Thoracic aorta (tissue), 2 donors: ENCODE measurements at regions not wholly inside any gene's neighbourhood (a gene's known extent, or its start where the extent isn't known, plus 50 kb on each side); places are given as distances from the start of the nearest gene placed in this dataset.
"Not testable (repeated sequence)": the region's sequence is repeated elsewhere in the genome, so short reads cannot be mapped to it uniquely, and the experiment has no call there.

ENCODE experiments used
- ATAC-seq: fragments of 150-250 bp; one replicate; pipeline ENCODE4 v1.8.0; 2017; ENCODE audit warnings: low read depth; ENCODE audit not compliant: insufficient number of reproducible peaks, low FRiP score
- DNase-seq: peaks from one replicate; pipeline ENCODE4 v3.0.0-alpha.2; 2020; ENCODE audit warnings: low spot score
- H3K27ac ChIP-seq, 2 donors: fragments of 200-600 bp; sonication (generic); 1 replicate in 1 of 2; 2 replicates in 1 of 2; pipeline ENCODE4 v1.5.1; 2016; ENCODE audit warnings: mild to moderate bottlenecking in 2 of 2, moderate library complexity in 2 of 2
- H3K27me3 ChIP-seq: fragments of 200-600 bp; sonication (generic); replicated peaks from 2 replicates; pipeline ENCODE4 v1.6.0; 2016; ENCODE audit warnings: mild to moderate bottlenecking; ENCODE audit not compliant: insufficient read depth
- H3K36me3 ChIP-seq: fragments of 200-600 bp; sonication (generic); one replicate; pipeline ENCODE4 v1.5.1; 2016
- H3K4me1 ChIP-seq, 2 donors: fragments of 200-600 bp; sonication (generic); 1 replicate in 1 of 2; 2 replicates in 1 of 2; pipeline versions ENCODE4 v1.5.1 to v1.6.0; 2016; ENCODE audit warnings: low read depth in 2 of 2, mild to moderate bottlenecking in 1 of 2; ENCODE audit not compliant: control insufficient read depth in 1 of 2
- H3K4me3 ChIP-seq: fragments of 200-600 bp; sonication (generic); 2 replicates; pipeline ENCODE4 v1.5.1; 2016; ENCODE audit warnings: mild to moderate bottlenecking
- H3K9me3 ChIP-seq: fragments of 200-600 bp; sonication (generic); 2 replicates; pipeline ENCODE4 v1.5.1; 2016
- TF ChIP-seq, protein P1 (sequence below): fragments of 200-600 bp; sonication (generic); IDR thresholded peaks from one replicate; pipeline ENCODE4 v1.5.1; 2019; ENCODE audit warnings: antibody characterized with exemption

- ATAC-seq (no peak), DNase-seq (no peak)
- Histone ChIP-seq H3K27me3 (no peaks in the 10 kb centered on the region), H3K4me3 (no peak overlapping the region), H3K27ac (no peak overlapping the region), H3K36me3 (no peaks in the 10 kb centered on the region), H3K4me1 (no peaks in the 10 kb centered on the region), H3K9me3 (no peaks in the 10 kb centered on the region)
- TF ChIP-seq, protein P1, sequence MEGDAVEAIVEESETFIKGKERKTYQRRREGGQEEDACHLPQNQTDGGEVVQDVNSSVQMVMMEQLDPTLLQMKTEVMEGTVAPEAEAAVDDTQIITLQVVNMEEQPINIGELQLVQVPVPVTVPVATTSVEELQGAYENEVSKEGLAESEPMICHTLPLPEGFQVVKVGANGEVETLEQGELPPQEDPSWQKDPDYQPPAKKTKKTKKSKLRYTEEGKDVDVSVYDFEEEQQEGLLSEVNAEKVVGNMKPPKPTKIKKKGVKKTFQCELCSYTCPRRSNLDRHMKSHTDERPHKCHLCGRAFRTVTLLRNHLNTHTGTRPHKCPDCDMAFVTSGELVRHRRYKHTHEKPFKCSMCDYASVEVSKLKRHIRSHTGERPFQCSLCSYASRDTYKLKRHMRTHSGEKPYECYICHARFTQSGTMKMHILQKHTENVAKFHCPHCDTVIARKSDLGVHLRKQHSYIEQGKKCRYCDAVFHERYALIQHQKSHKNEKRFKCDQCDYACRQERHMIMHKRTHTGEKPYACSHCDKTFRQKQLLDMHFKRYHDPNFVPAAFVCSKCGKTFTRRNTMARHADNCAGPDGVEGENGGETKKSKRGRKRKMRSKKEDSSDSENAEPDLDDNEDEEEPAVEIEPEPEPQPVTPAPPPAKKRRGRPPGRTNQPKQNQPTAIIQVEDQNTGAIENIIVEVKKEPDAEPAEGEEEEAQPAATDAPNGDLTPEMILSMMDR, result no peak
These were observed 103.0 kb downstream of the ANXA5 start for GRCh38 chr4:121593760-121594159.

DNA sequence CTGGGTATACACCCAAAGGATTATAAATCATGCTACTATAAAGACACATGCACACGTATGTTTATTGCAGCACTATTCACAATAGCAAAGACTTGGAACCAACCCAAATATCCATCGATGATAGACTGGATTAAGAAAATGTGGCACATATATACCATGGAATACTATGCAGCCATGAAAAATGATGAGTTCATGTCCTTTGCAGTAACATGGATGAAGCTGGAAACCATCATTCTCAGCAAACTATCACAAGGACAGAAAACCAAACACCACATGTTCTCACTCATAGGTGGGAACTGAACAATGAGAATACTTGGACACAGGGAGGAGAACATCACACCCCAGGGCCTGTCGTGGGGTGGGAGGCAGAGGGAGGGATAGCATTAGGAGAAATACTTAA is 104.5 kb downstream of the ANXA5 start:
- H3K4me3 ChIP-seq, DNase-seq, H3K27ac ChIP-seq, ATAC-seq, H3K9me3 ChIP-seq, H3K36me3 ChIP-seq, H3K4me1 ChIP-seq, H3K27me3 ChIP-seq: not testable (repeated sequence)

DNA sequence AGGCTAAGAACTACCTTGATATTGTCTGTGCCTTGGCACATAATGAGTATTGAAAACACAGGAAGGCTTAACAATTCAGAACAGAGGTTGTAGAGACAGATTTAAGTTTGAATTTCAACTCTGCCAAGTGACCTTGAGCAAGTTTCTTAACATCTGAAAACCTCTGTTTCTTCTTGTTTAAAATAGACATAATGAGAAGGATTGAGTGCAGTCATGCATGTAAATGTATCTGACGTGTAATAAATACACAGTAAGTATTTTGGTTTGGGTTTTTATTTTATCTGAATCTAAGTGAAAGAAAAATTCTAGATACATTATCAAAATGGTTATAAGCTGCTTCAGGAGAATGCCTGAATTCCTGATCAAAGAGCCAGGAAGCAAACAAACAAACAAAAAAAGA is 111.9 kb downstream of the ANXA5 start:
- ATAC-seq (no peak), DNase-seq (no peak)
- Histone ChIP-seq H3K27ac (no peak overlapping the region), H3K36me3 (no peaks in the 10 kb centered on the region), H3K4me3 (no peak overlapping the region), H3K9me3 (no peaks in the 10 kb centered on the region), H3K4me1 (no peaks in the 10 kb centered on the region), H3K27me3 (no peaks in the 10 kb centered on the region)
- TF ChIP-seq, protein P1, result no peak

DNA sequence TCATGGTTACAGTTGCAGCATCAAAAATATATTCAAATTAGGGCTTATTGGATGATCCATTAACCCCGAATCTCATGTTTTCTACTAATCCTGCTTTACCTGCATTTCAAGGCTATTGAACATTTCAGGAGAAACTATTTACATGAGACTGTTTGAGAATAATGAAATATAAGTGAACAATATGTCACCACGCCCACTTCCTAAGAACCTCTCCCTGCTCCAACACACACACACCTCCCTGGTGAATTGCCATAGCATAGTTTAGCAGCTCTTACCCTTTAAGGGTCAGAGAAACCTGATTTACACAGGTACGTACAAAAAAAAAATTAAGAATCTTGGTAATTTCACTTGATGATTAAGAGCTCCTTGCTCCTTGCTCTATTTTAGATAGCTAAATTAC is 113.4 kb downstream of the ANXA5 start:
- Histone ChIP-seq H3K4me1 (no peaks in the 10 kb centered on the region), H3K27ac (no peak overlapping the region), H3K4me3 (no peak overlapping the region), H3K27me3 (no peaks in the 10 kb centered on the region), H3K36me3 (no peaks in the 10 kb centered on the region), H3K9me3 (no peaks in the 10 kb centered on the region)
- DNase-seq (no peak), ATAC-seq (no peak)
- TF ChIP-seq, protein P1, result no peak

DNA sequence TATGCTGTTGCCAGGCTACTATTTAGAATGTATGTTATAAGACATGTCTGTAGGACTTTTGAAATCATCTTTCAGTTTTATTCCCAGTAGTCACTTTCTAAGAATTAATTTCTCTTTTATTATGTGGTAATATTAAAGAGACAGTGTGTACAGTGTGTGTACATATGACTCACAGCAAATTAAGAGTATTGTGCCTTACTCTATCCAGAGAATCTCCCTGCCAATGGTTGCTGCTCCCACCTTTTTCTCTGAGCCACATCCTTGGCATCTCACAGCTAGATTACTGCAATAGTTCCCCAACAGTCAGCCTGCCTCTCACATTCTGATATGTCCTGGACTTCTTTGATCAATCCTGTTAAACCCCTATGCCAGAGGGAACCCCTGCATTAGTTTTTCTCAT is 114.5 kb downstream of the ANXA5 start:
- TF ChIP-seq, protein P1, result no peak
- Histone ChIP-seq H3K4me1 (no peaks in the 10 kb centered on the region), H3K27ac (no peak overlapping the region), H3K9me3 (no peaks in the 10 kb centered on the region), H3K4me3 (no peak overlapping the region), H3K36me3 (no peaks in the 10 kb centered on the region), H3K27me3 (no peaks in the 10 kb centered on the region)
- DNase-seq (no peak), ATAC-seq (no peak)

- H3K4me1 ChIP-seq, H3K36me3 ChIP-seq, H3K4me3 ChIP-seq, H3K27me3 ChIP-seq, DNase-seq, H3K27ac ChIP-seq, ATAC-seq, H3K9me3 ChIP-seq: not testable (repeated sequence)
These were observed 121.4 kb downstream of the ANXA5 start for GRCh38 chr4:121575392-121575791.
